ENCODE measurements at regions not wholly inside any gene's neighbourhood (a gene's known extent, or its start where the extent isn't known, plus 50 kb on each side); places are given as distances from the start of the nearest gene placed in this dataset.
"Not testable (repeated sequence)": the region's sequence is repeated elsewhere in the genome, so short reads cannot be mapped to it uniquely, and the experiment has no call there.

- DNase-seq: no peak
These were observed 925.8 kb downstream of the MRPL39 start for GRCh38 chr21:24681456-24681855.

GRCh38 chr21:24671901-24672300 lies 935.4 kb downstream of the MRPL39 start:
- no peak for DNase-seq

- no peak for DNase-seq
These were observed 948.4 kb downstream of the MRPL39 start for GRCh38 chr21:24658926-24659325.

- DNase-seq: no peak
These were observed 949.3 kb downstream of the MRPL39 start for GRCh38 chr21:24658026-24658425.

- no peak for DNase-seq
These were observed 957.6 kb downstream of the MRPL39 start for GRCh38 chr21:24649691-24650090.

- DNase-seq: no peak
These were observed 970.6 kb downstream of the MRPL39 start for GRCh38 chr21:24636696-24637095.

- DNase-seq: no peak
These were observed 972.5 kb downstream of the MRPL39 start for GRCh38 chr21:24634749-24635148.

- DNase-seq: no peak
These were observed 978.7 kb downstream of the MRPL39 start for GRCh38 chr21:24628536-24628935.

- no peak for DNase-seq
These were observed 979.2 kb downstream of the MRPL39 start for GRCh38 chr21:24628046-24628445.

GRCh38 chr21:24617819-24618218 lies 989.5 kb downstream of the MRPL39 start:
- no peak for DNase-seq

- DNase-seq: no peak
These were observed 1013.2 kb downstream of the MRPL39 start for GRCh38 chr21:24594082-24594481.

- DNase-seq: no peak
These were observed 1017.0 kb downstream of the MRPL39 start for GRCh38 chr21:24590261-24590660.

GRCh38 chr21:24583473-24583872 lies 1023.8 kb downstream of the MRPL39 start:
- no peak for DNase-seq

GRCh38 chr21:24577301-24577700 lies 1030.0 kb downstream of the MRPL39 start:
- DNase-seq: no peak

GRCh38 chr21:24561291-24561690 lies 1046.0 kb downstream of the MRPL39 start:
- no peak for DNase-seq

- DNase-seq: no peak
These were observed 1054.8 kb downstream of the MRPL39 start for GRCh38 chr21:24552491-24552890.

- no peak for DNase-seq
These were observed 1061.4 kb downstream of the MRPL39 start for GRCh38 chr21:24545807-24546361.

GRCh38 chr21:24514081-24514733 lies 1093.1 kb downstream of the MRPL39 start:
- DNase-seq: peak in 1 of 2 donors; percentile 3

- DNase-seq: no peak
These were observed 1098.2 kb downstream of the MRPL39 start for GRCh38 chr21:24509131-24509530.

- no peak for DNase-seq
These were observed 1120.3 kb downstream of the MRPL39 start for GRCh38 chr21:24486973-24487372.

- not testable (repeated sequence) for DNase-seq
These were observed 1123.9 kb downstream of the MRPL39 start for GRCh38 chr21:24483361-24483760.

GRCh38 chr21:24470852-24471251 lies 1136.4 kb downstream of the MRPL39 start:
- no peak for DNase-seq

- no peak for DNase-seq
These were observed 1150.9 kb downstream of the MRPL39 start for GRCh38 chr21:24456358-24456757.

- no peak for DNase-seq
These were observed 1157.2 kb downstream of the MRPL39 start for GRCh38 chr21:24450119-24450518.

GRCh38 chr21:24445517-24445916 lies 1161.8 kb downstream of the MRPL39 start:
- no peak for DNase-seq

All from CD4-positive, alpha-beta T cell treated with Interferon alpha-2 for 1 hour (primary cell).